ENCODE measurements at regions not wholly inside any gene's neighbourhood (a gene's known extent, or its start where the extent isn't known, plus 50 kb on each side); places are given as distances from the start of the nearest gene placed in this dataset.
A peak's percentile ranks its signal among the peaks of the same experiment; 100 is the strongest.
"Not testable (repeated sequence)": the region's sequence is repeated elsewhere in the genome, so short reads cannot be mapped to it uniquely, and the experiment has no call there.

GRCh38 chr14:52202151-52202550 lies 65.3 kb upstream of the PTGDR start:
- DNase-seq (ENCODE audit: low read depth in 2 of 2), result no peak

- no peak for DNase-seq (ENCODE audit: low read depth in 2 of 2)
Observed at GRCh38 chr14:52190337-52190931, 77.1 kb upstream of the PTGDR start.

- DNase-seq (ENCODE audit: low read depth in 2 of 2), result no peak
Observed at GRCh38 chr14:52189325-52189724, 78.2 kb upstream of the PTGDR start.

- DNase-seq (ENCODE audit: low read depth in 2 of 2), result no peak
Observed at GRCh38 chr14:52188381-52188780, 79.1 kb upstream of the PTGDR start.

GRCh38 chr14:52185178-52185577 lies 82.3 kb upstream of the PTGDR start:
- DNase-seq (ENCODE audit: low read depth in 2 of 2), result no peak

- no peak for DNase-seq (ENCODE audit: low read depth in 2 of 2)
Observed at GRCh38 chr14:52182853-52183252, 84.6 kb upstream of the PTGDR start.

- DNase-seq (ENCODE audit: low read depth in 2 of 2), result no peak
Observed at GRCh38 chr14:52179141-52179790, 88.2 kb upstream of the PTGDR start.

GRCh38 chr14:52175982-52176502 lies 91.5 kb upstream of the PTGDR start:
- DNase-seq (ENCODE audit: low read depth in 2 of 2), result no peak

GRCh38 chr14:52171932-52172331 lies 95.6 kb upstream of the PTGDR start:
- DNase-seq (ENCODE audit: low read depth in 2 of 2), result not testable (repeated sequence)

GRCh38 chr14:52166822-52167221 lies 98.0 kb upstream of the NID2 start:
- no peak for DNase-seq (ENCODE audit: low read depth in 2 of 2)

- no peak for DNase-seq (ENCODE audit: low read depth in 2 of 2)
Observed at GRCh38 chr14:52155651-52156213, 86.9 kb upstream of the NID2 start.

GRCh38 chr14:52154992-52155650 lies 86.3 kb upstream of the NID2 start:
- no peak for DNase-seq (ENCODE audit: low read depth in 2 of 2)

GRCh38 chr14:52153939-52154338 lies 85.1 kb upstream of the NID2 start:
- no peak for DNase-seq (ENCODE audit: low read depth in 2 of 2)

GRCh38 chr14:52150162-52150561 lies 81.3 kb upstream of the NID2 start:
- DNase-seq (ENCODE audit: low read depth in 2 of 2), result no peak

- DNase-seq (ENCODE audit: low read depth in 2 of 2), result no peak
Observed at GRCh38 chr14:52148371-52148770, 79.5 kb upstream of the NID2 start.

- DNase-seq (ENCODE audit: low read depth in 2 of 2), result no peak
Observed at GRCh38 chr14:52146504-52146903, 77.6 kb upstream of the NID2 start.

GRCh38 chr14:52144099-52144498 lies 75.2 kb upstream of the NID2 start:
- DNase-seq (ENCODE audit: low read depth in 2 of 2), result not testable (repeated sequence)

GRCh38 chr14:52142504-52142903 lies 73.6 kb upstream of the NID2 start:
- DNase-seq (ENCODE audit: low read depth in 2 of 2), result no peak

GRCh38 chr14:52131640-52132320 lies 62.9 kb upstream of the NID2 start:
- DNase-seq (ENCODE audit: low read depth in 2 of 2), result peak; percentile 90 to 96

- no peak for DNase-seq (ENCODE audit: low read depth in 2 of 2)
Observed at GRCh38 chr14:52129721-52130120, 60.9 kb upstream of the NID2 start.

- DNase-seq (ENCODE audit: low read depth in 2 of 2), result no peak
Observed at GRCh38 chr14:52125885-52126284, 57.0 kb upstream of the NID2 start.
